Hepatic stellate cell (primary cell): ENCODE measurements at regions not wholly inside any gene's neighbourhood (a gene's known extent, or its start where the extent isn't known, plus 50 kb on each side); places are given as distances from the start of the nearest gene placed in this dataset.
"Not testable (repeated sequence)": the region's sequence is repeated elsewhere in the genome, so short reads cannot be mapped to it uniquely, and the experiment has no call there.

Experiments used
- DNase-seq: peaks from one replicate; pipeline ENCODE4 v3.0.0; 2011; ENCODE audit warnings: low spot score

DNA sequence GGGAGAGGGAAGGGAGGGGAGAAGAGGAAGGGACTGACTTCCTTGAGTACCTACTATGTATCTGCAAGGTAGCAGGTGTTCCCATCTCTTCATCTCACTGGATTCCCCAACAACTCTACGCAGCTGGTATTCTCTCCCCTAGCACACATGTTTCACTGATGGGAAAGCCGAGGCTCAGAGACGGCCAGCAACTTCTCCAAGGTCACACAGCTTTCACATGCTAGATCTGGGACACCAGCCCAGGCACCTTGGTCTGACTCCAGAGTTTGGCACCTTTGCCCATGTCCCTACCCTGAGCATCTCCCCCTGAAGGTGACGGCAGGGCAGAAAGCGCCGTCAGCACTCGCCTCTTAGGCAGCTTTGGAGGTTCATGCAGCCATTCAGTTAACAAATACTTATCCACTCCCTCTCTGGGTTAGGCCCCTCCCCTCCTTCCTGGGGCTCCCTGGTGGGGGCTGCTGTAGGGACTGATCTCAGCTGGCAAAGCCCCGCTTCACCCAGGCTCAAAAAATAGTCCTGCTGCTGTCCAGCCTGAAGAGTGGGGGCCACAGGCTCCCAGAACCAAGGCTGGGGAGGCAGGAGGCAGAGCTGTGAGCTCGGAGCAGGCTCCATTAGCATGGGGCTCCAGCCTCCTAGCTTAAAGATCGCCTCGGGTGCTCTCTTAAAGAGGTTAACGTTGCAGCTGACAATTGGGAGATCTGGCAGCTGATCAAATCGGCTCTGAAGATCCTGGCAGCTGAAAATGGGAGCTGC, 79.4 kb downstream of the IGLL1 start:
- DNase-seq, result no peak

DNA sequence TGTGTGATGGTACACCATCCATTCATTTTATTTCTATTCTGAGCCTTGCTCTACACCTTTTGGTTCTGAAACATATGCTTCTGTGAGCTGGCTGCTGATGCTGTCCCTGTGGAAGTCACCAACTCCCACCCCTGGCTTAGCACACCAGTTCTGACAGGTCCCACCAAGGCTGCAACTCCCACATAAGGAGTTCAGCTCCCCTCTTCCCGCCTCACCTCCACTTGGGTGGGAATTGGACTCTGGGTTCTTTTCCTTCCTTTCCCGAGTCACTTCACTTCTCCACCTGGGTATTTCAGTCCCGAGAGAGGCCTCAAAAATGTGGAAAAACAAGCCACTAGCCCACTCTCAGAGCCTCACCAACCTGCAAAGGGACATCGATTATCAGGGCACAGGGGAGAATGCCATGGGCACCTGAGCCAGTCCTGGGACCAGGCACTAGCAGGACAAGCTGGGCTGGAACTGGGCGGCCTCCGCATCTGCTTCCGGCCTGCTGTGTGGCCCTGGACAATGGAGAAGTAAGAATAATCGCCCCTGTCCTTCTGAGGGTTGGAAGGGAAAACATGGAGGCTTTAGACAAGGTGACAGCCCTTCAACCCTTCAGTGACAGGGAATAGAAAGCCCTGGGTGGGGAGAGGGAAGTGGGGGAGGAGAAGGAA, 80.1 kb downstream of the IGLL1 start:
- DNase-seq, result no peak

DNA sequence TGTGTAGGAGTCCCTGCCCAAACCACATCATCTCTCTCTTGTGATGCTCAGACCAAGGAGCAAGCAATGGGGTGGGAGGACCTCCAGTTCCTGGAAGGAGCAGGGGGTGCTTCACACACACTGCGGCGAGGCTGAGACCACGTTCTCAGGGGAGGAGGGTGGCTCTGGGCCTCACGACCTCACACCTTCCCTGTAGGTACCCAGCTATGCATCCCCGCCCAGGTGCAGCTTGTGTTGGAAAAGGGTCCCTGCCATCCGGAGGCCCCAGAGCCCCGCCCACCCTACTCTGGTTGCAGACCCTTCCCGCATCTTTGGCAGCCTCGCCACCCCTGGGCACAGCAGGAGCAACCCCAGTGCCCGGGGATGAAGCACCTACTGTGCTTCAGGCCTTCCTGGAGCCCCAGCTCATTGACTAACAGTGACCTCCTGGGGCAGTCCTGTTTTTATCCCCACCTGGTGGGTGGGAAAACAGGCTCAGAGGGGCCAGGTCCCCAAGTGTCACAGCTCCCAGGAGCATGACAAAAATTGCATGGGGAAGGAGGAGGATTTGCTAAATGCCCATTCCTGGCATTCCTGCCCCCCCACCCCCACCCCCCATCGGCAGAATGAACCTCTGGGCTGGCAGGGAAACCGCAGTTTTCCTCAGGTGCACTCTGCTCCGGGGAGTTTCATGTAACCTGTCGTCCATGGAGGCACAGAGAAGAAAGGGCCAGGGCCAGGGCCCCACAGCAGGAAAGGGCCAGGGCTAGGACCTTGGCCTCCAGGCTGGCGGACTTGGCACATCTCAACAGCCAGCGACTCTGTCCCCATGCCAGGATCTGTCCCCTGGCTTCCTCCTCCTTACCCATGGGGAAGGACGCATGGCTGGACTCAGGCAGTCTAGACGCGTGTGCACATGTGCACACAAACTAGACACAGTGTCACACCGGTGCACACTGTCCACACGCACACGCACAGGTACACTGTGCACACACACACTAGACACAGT, 81.0 kb downstream of the IGLL1 start:
- DNase-seq, result no peak

DNA sequence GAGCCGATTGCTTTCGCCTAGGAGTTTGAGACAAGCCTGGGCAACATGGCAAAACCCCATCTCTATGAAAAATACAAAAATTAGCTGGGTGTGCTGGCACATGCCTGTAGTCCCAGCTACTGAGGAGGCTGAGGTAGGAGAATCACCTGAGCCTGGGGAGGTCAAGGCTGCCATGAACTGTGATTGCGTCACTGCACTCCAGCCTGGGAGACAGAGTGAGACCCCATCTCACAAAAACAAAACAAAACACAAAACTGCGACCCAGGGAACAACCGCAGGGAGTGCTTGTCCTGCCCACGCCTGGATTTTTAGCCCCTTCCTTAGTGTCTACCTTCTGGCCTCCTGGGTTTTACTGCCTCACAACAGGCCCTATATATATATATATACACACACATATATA, 82.2 kb downstream of the IGLL1 start:
- DNase-seq, result not testable (repeated sequence)

DNA sequence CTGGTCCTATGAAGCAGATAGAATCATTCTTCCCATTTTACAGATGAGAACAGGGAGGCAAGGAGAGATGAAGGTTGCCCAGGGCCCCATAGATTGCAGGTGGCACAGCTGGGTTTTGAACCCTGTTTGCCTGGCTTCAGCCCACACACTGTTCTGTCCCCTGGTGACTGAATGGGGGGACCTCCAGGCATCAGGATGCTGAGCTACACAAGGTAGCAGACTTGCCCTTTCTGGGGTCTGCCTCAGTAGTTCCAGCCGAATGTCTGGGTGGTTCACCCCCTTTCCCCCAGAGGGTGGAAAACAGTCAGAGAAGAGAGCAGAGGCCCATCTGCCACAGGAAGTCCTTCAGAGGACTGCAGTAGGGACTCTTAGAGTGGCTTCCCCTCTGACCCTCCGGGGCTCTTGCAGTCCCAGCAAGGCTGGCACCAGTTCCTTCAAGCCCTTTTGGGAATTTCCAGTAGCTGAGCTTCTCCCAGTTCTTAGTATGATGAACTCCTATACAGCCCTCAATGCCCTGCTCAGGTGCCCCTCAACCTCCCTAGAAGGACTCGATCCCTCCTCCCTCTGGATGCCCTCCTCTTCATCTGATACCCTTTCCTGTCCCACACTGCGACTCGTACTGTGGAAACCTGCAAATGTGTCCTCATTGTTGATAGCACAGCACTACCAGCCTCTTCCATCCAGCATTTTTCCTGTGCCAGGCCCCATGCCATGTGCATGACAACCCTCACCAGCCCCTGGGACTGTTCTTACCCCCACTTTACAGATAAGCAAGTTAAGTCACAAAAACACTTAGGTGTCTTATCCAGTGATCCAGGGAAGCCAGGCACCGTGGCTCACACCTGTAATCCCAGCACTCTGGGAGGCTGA, 82.8 kb downstream of the IGLL1 start:
- DNase-seq, result no peak

DNA sequence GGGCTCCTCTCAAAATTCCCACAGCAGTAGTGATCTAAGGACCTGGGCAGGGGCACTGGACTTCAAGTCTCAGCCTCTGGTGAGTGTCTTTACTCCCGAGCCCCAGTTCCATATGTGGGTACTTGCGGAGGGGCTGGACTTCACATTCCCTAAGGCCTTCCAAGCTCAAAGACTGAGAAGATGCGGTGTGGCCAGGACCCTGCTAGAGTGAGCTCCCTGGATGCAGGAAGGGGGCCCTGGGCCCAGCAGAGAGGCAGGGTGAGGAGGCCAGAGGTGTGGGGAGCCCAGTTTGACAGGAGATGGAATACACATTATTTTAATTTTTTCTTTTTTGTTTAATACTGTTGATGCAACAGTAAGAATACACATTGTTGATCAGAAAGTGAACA, 83.7 kb downstream of the IGLL1 start:
- no peak for DNase-seq

DNA sequence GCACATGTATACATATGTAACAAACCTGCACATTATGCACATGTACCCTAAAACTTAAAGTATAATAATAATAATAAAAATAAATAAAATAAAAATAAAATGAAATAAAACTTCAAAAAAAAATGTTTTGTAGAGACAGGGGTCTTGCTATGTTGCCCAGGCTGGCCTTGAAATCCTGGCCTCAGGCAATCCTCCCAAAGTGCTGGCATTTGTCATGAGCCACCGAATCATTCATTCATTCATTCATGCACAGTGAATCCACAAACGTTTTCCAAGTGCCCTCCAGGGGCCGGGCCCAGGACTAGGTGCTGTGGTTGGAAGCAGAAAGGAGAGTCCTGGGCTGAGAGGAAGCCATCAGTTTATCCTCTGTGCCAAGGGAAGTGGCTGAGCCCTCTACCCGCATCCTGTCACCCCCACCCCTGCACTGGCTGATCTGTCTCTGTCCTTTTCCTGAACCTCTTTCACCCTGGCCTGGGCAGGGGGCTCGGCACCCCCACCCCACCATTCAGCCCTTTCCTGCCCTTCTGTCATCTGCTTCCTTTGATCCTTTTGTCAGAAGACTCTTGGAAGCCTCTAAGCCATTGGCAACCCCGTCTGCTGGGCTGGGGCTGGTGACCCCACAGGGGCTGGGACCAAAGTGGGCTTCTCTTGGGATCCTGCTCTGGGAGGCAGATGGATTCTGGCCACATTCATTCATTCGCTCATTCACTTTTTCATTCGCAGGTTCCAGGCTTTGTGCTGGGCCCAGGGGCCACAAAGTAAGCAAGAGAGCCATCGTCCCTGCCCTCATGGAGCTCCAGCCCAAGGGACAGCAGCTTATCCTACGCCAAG, 84.3 kb downstream of the IGLL1 start:
- no peak for DNase-seq

DNA sequence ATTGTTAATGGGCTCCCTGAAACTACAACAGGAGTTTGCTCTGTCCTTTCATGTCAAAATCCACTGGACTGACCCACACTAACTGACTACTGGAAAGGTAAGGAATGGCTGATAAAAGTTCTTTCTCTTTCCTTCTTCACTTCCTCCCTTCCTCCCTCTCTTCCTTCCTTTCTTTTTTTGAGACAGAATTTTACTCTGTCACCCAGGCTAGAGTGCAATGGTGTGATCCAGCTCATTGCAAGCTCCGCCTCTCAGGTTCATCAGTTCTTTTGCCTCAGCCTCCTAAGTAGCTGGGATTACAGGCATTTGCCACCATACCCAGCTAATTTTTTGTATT, 85.2 kb downstream of the IGLL1 start:
- DNase-seq, result no peak

DNA sequence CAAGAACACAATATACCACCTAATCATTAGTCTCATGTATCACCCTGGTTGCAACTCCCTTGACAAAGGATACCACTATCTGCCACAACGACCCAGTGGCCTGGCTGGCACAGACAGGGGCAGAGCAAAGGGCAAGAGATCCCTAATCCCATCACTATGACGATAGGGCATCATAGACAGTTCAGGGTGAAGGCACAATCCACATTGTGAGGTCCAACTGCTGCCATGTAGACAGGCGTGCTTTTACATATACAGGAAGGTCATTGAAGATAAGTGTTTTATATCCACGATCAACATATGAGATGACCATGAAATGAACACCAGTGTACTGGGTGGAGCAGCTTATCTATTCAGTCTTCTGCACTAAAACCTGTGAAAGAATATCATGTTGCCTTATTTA, 94.6 kb downstream of the IGLL1 start:
- no peak for DNase-seq

DNA sequence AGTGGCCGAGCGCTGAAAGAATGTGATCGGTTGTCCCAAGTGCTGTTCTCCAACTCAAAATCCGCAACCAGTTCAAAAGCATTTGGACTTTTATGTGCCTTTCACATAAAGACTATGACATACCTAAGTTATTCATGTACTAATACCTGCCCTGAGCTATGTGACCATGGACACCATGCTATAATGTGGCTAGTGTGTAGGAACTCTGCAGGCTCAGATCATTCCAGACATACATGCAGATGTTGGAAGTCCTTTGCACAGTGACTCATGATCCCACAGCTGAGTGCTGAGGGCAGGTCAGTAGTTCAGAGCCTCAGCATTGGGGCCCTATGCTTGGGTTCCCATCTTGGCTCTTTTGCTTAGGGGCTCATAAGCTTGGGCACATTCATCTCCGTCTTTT, 95.4 kb downstream of the IGLL1 start:
- DNase-seq, result no peak

DNA sequence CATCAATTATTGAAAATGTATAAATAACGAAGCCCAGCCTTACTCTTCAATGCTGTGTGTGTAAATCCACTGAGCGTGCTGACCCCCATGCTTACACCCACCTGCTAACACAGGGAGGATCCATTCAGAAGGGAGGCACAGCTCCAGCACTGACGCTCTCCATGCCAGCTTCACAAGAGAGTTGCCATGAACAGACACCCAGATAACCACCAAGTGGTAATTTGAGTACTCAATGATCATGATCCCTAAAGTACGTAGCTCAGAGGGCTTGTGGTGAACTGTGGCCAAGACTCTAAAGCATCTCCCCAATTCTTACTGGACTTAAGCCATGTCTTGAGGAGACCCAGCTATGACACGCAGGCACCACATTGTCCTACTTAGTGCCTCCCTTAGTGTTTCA, 98.7 kb downstream of the IGLL1 start:
- DNase-seq, result no peak

DNA sequence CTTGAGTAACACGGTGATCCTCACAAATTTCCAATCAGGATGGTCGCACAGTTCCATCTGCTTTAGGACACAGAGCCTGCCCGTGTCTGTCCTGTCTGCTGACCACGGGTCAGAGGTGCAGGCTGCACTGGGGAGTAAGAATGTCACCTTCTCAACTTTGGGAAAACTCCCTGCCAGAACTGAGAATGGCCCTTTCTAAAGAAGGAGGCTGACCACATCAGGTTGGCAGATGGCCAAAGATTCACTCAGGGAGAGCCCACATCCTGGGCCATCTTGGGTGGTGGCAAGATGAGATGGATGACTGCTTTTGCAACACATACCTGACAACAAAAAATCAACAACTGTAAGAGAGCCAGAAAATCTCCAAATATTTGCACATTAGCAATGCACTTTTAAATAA, 101.9 kb downstream of the IGLL1 start:
- no peak for DNase-seq

DNA sequence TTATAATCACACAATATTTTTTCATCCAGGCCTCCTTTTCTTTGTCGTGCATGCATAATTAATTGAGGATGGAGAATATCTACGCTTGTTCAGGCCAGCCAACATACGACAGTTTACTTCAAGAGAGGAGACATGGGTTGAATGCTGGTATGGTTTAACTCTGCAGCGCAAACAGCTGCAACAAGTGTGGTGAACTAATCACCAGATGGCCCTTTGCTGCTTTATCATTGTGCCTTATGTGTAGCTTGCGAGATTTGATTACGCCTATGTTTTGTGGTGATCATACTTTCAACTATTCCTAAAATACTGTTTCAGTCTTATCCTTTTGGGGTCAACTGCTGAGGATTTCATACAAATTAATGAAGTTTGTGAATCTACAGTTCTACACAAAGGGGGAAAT, 105.6 kb downstream of the IGLL1 start:
- DNase-seq, result not testable (repeated sequence)

DNA sequence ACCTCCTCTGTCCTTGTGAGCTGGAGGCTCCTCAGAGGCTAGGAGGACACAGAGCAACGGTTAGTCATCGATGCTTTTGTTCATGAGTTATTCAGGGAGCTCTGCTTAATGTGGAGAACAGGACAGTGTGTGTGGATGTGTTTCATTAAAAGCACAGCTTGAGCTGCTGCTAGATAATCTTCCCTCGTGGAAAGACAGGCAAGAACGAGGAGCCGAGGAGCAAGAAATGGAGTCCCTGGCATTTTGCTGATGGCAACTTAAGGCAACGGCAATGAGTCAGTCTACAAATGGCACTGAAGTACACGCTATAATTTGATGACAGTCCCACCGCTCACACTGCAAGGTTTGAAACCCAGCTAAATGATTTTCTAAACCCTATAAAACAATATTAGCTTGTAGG, 106.2 kb downstream of the IGLL1 start:
- no peak for DNase-seq

DNA sequence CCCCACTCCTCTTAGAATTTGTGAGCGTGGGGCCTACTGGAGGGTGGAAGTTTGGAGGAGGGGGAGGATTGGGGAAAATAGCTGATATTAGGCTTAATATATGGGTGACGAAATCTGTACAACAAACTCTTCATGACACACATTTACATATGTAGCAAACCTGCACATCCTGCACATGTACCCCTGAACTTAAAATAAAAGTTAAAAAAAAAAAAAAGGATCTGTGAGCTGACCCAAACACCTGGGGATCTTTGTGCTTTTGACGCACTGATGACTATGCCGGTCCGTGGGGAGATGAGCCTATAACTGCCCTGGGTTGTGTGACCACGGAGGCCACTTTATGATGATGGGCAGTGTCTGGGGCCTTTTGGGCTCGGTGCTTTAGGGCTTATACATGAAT, 107.7 kb downstream of the IGLL1 start:
- not testable (repeated sequence) for DNase-seq

DNA sequence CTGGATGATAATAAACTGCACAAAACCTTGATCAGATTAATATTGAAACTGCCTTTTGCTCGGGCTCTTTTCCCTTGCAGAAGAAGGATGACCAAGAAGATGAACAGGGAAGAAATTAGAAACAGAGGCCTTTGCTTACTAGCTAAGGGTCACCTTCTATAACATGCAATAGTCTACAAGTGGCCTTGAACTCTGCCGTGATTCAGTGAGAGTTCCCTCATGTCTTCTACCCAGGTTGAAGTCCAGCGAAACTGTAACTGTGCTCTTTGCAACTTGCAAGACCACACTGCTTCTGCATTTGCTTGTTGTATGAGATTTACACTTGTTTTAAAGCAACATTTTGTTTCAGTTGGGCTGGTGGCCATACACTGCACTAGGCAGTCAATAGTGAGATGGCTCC, 108.4 kb downstream of the IGLL1 start:
- no peak for DNase-seq

DNA sequence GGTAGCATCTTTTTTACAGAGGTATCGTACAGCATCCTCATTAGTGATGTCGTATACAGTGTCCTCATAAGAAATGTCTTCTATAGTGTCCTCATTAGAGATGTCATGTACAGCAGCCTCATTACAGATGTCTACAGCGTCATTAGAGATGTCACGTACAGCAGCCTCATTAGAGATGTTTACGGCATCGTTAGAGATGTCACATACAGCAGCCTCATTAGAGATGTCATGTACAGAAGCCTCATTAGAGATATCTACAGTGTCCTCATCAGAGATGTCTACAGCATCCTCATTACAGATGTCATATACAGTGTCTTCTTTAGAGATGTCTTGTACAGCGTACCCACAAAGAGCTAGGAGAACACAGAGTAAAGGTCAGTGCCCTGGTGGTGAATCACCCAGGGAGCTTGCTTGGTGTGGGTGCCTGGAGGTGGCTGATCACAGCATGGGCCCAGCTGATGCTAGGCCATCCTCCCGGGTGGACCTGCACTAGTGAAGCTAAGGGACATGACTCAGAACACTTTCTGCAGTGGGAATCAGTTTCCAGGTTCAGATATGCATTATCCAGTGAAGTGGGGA, 109.2 kb downstream of the IGLL1 start:
- DNase-seq, result no peak

DNA sequence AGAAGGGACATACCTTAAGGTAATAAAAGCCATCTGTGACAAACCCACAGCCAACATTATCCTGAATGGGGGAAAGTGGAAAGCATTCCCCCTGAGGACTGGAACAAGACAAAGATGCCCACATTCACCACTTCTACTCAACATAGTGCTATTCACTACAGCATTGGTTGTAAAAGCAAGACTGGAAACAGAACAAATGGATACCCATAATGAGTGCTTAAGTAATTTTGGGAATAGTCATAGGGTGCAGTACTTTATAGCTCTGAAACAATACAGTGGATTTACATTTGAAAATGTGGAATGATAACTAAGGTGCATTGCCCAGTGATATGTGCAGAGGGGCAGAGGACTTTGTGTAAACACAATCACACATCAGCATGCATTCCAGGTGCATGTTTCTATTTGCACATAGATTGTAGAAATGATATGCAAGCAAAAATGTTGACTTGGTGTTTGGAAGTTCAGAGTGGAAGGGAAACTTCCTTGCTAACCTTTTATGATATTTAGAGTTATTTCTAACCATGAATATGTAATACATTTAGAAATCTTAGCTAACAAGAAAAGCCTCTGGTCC, 112.3 kb downstream of the IGLL1 start:
- no peak for DNase-seq

DNA sequence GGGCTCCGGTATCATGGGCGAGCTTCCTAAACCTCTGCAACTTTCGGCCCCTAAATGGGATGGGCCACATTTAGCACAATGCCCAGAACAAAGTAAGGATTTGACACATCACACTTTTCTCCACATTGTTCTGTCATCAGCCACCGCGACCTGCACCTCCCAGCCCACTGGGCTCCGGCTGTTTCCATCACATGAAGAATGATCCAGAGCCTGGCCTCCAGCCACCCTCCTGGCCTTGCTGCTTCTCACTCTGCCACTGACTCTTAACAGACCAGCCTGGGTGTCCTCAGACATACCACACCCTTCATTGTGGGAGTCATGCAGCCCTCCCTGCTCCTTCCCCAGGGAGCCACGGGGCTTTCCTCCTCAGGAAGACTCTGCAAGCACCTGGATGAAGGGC, 113.7 kb downstream of the IGLL1 start:
- DNase-seq, result no peak

DNA sequence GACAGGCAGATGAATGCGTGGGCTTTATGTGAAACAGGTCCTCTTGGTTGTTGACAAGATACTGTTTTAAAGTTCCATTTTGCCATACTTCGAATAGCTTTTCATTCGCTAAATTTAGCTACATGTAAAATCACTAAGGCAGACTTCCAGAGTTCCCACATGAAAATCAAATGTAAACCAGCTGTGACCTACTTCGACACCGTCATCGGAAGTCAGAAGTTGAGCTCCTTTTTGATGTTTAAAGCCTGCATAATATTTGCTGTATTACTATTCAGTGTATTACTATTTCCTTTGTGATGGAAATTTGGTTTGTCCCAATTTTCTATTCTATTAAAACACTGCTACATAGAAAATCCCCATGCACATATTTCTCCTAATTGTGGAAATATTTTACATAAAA, 115.3 kb downstream of the IGLL1 start:
- DNase-seq, result not testable (repeated sequence)
